Mucosa of stomach (tissue), 1 donor: ENCODE measurements at regions not wholly inside any gene's neighbourhood (a gene's known extent, or its start where the extent isn't known, plus 50 kb on each side); places are given as distances from the start of the nearest gene placed in this dataset.
A peak's percentile ranks its signal among the peaks of the same experiment; 100 is the strongest.

ENCODE experiments used
- H3K27me3 ChIP-seq: one replicate; pipeline ENCODE4 v1.7.0; 2013; ENCODE audit warnings: mild to moderate bottlenecking, low read length; ENCODE audit not compliant: control insufficient read depth, insufficient read depth
- H3K36me3 ChIP-seq: one replicate; pipeline ENCODE4 v1.7.0; 2013; ENCODE audit warnings: low read length; ENCODE audit not compliant: control insufficient read depth, insufficient read depth
- H3K4me1 ChIP-seq: one replicate; pipeline ENCODE4 v1.7.0; 2013; ENCODE audit warnings: mild to moderate bottlenecking, low read length; ENCODE audit not compliant: control insufficient read depth, insufficient read depth
- H3K4me3 ChIP-seq: one replicate; pipeline ENCODE4 v1.7.0; 2013; ENCODE audit warnings: low read length
- H3K9ac ChIP-seq: one replicate; pipeline ENCODE4 v1.7.0; 2013; ENCODE audit warnings: mild to moderate bottlenecking, low read length, moderate library complexity
- H3K9me3 ChIP-seq: one replicate; pipeline ENCODE4 v1.7.0; 2013; ENCODE audit warnings: mild to moderate bottlenecking, low read length, moderate library complexity; ENCODE audit not compliant: control insufficient read depth
- donor health status: Pancreatic carcinoma.

DNA sequence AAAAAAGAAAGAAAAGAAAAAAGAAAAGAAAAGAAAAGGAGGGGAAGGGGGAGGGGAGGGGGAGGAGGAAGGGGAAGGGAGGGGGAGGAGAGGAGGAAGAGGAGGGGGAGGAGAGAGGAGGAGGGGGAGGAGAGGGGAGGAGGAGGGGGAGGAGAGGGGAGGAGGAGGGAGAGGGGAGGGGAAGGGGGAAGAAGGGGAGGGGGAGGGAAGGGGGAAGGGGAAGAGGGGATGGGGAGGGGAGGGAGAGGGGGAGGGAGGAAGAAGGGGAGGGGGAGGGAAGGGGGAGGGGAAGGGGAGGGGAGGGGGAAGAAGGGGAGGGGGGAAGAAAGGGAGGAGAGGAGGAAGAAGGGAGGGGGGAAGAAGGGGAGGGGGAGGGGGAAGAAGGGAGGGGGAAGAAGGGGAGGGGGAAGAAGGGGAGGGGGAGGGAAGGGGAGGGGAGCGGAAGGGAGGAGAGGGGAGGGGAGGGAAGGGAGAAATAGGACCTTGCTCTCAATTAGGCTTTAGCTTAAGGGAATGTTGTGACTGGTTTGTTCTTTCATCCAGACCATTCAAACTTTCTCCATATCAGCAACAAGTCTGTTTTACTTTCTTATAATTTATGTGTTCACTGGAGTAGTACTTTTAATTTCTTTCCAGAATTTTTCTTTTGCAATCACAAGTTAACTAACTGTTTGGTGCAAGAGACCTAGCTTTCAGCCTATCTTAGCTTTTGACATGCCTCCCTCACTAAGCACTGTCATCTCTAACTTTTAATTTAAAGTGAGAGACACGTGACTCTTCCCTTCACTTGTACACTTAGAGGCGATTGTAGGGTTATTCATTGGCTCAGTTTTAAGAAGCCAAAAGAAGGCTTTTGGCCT is 76.5 kb upstream of the EGLN3 start:
- Histone ChIP-seq H3K36me3 (no peaks in the 10 kb centered on the region), H3K4me1 (peaks cover 45% of the 10 kb centered on the region), H3K9ac (no peak overlapping the region), H3K27me3 (no peaks in the 10 kb centered on the region), H3K9me3 (no peaks in the 10 kb centered on the region), H3K4me3 (no peak overlapping the region)

DNA sequence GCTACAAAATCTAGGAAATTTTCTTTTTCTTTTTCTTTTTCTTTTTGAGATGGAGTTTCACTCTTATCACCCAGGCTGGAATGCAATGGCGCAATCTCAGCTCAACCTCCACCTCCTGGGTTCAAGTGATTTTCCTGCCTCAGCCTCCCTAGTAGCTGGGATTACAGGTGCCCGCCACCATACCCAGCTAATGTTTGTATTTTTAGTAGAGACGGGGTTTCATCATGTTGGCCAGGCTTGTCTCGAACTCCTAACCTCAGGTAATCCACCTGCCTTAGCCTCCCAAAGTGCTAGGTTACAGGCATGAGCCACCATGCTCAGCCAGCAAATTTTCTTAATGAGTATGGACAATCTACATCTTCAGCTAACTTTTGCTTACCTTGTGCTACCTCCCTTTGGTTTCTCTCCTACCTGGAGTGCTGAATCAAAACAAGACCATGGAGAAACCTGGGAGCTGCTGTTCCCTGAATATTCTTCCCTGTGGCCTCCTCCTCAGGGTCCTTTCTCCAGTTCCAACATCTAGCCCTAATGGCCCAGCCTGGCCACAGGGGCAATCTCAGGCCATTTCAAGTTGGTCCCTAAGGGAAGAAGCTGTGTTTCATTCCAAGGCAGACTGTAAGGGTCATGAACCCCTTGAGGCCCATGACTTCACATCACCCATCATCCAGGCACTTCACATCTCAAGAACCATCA is 74.6 kb upstream of the EGLN3 start:
- peaks cover 30% of the 10 kb centered on the region for H3K4me1 ChIP-seq
- no peaks in the 10 kb centered on the region for H3K9me3 ChIP-seq
- no peaks in the 10 kb centered on the region for H3K27me3 ChIP-seq
- H3K9ac ChIP-seq, result no peak overlapping the region
- H3K36me3 ChIP-seq, result no peaks in the 10 kb centered on the region
- no peak overlapping the region for H3K4me3 ChIP-seq

DNA sequence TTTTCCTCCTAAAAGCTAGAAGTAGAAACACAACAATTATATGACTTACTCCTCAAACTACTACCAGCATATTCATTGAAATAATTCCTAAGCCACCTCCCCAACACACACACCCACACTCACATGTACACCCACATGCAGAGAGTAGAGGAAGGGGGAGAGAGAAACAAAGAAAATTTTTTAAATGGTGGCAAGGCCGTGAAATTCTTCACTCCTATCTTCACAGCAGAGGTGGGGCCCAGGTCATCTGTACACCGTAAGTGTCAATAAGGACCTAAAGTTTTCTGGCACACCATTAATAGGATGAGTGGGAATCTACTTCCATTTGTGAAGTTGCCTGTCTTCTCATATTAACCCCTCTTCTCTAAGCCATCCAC is 73.9 kb upstream of the EGLN3 start:
- Histone ChIP-seq H3K9me3 (no peaks in the 10 kb centered on the region), H3K4me3 (no peak overlapping the region)

DNA sequence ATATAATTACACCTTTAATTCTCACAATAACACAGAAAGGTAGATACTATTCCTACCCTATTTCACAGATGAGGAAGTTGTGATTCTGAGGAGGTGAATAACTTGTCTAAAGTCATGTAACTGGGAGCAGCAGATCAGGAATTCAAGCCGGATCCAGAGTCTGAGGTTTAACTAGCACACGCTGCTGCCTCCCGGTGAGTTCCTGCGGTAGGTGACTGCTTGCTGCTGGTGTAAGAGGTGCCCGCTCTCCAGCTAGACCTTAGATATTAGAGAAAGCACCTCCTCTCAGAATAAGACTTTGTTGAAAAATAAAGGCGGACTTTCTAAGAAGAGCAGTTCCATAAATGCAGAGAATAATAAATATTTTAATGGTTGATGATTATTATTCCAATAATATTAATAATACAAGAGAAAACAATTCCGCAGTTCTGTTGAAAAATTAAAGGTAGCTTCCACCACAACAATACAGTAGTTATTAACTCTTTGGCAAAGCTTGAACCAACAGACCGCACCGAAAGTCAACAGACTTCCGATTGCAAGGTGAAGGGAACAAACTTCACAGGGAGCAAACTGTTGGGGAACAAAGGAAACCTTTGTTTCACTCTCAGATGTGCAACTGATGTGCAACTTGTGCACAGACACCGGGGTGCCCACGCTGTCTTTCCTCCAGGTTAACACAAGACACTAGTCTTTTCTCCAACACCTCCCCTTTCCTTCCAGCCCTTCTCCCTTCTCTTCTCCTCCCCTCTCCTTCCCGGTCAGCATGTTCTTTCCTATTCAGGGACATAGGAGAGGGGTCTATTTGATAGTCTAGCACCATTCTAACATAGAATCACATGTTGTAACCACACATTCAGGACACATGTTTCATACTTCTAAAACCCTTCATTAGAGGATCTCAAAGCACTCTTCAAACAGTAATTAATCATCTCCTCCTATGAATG is 73.2 kb upstream of the EGLN3 start:
- H3K9me3 ChIP-seq, result no peaks in the 10 kb centered on the region
- no peak overlapping the region for H3K4me3 ChIP-seq
- peaks cover 25% of the 10 kb centered on the region for H3K4me1 ChIP-seq
- peak overlapping the region; percentile 19 for H3K9ac ChIP-seq
- no peaks in the 10 kb centered on the region for H3K36me3 ChIP-seq
- no peaks in the 10 kb centered on the region for H3K27me3 ChIP-seq

More for the DNA sequence above, 73.9 kb upstream of the EGLN3 start:
- no peak overlapping the region for H3K9ac ChIP-seq
- H3K36me3 ChIP-seq, result no peaks in the 10 kb centered on the region
- peaks cover 23% of the 10 kb centered on the region for H3K4me1 ChIP-seq
- H3K27me3 ChIP-seq, result no peaks in the 10 kb centered on the region

DNA sequence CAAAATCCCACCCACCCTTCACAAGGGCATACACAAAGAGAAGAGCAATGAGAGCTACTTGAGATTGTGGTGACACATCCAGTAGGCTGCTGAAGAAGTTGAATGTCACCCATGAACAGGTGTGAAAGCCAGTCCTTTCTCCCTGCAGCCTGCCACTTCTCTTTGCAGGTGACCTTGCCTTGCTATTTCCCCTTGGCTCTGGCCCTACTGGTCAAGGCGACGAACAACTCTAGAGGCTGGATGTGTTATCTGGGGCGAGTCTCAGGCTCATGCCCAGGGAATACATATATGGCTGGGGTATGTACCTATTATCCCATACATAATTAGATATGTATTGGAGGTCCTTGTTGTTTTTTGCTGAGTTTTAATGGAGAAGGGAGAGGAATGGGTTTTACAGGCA is 70.2 kb upstream of the EGLN3 start:
- Histone ChIP-seq H3K9me3 (no peaks in the 10 kb centered on the region), H3K9ac (no peak overlapping the region), H3K36me3 (no peaks in the 10 kb centered on the region), H3K4me3 (no peak overlapping the region), H3K27me3 (no peaks in the 10 kb centered on the region), H3K4me1 (peaks cover 27% of the 10 kb centered on the region)

DNA sequence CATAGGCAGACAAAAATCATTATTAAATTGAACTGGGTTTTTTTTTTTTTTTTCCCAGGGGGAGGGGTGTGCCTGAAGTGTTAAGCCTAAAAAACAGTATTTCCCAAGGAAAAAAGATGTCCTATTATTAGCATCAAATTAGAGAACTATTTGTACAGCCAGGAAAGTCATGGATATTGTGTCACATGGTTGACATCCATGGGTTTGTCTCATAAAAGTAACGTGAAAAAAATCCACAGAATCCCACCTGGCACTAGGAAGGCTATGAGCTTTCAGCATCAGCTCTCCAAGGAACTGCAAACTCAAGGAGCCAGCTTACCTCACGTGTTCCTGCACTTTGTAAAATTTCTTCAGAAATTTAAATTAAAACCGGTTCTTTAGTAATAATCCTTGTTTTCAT is 69.1 kb upstream of the EGLN3 start:
- Histone ChIP-seq H3K9me3 (no peaks in the 10 kb centered on the region), H3K9ac (no peak overlapping the region), H3K36me3 (no peaks in the 10 kb centered on the region), H3K27me3 (no peaks in the 10 kb centered on the region), H3K4me3 (no peak overlapping the region), H3K4me1 (peaks cover 24% of the 10 kb centered on the region)

DNA sequence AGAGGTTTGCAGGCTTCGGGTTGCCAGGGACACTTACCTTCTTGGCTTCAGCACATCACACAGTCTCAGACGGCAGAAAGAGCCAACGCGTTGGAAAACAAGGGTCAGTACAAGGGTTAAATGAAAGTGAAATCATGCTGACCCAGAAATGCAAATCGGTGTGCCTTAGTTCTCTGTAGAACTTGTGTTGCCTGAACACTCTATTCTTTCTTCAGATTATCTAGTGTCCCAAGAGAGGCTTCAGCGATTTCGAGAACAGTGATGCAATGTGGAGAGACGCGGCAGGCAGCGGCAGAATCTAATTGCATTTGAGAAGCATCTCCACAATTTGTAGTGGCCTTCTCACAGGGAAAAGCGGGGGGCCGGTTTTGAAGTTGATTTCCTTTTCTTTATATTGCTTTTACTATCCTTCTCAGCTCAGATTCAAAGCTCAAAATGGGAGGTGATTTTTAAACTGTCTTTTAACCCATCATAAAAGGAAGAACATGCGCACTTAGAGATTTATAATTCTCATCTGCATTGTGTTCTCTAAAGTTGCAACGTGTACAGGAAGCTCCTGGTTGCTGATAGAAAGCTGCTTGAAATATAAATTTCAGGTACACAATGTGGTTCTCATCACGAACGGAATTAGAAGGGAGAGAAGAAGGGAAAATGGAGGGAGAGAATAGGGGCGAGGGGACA is 67.8 kb upstream of the EGLN3 start:
- Histone ChIP-seq H3K36me3 (no peaks in the 10 kb centered on the region), H3K27me3 (no peaks in the 10 kb centered on the region), H3K9ac (peak overlapping the region; percentile 36), H3K4me1 (peaks cover 20% of the 10 kb centered on the region), H3K4me3 (peak overlapping the region; percentile 54), H3K9me3 (no peaks in the 10 kb centered on the region)

DNA sequence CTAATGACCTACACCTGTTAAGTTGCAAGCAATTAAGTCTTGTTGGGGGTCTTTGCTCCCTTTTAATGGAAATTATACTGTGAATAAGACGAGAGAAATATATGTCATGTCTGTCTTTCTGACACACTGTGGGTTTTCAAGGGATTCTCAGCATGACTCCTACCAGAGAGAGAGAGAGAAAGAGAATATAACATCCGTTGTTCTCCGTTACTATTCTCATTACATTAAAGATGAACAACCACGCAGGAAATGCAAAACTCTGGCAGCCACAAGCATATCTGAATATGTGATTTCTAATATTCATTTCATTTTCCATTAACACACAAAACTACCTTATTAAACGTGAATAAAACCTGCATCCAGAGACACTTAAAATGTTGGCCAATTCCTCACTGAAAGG is 67.3 kb upstream of the EGLN3 start:
- peaks cover 18% of the 10 kb centered on the region for H3K4me1 ChIP-seq
- no peaks in the 10 kb centered on the region for H3K36me3 ChIP-seq
- peak overlapping the region; percentile 54 for H3K4me3 ChIP-seq
- H3K9ac ChIP-seq, result peak overlapping the region; percentile 36
- H3K9me3 ChIP-seq, result no peaks in the 10 kb centered on the region
- no peaks in the 10 kb centered on the region for H3K27me3 ChIP-seq

DNA sequence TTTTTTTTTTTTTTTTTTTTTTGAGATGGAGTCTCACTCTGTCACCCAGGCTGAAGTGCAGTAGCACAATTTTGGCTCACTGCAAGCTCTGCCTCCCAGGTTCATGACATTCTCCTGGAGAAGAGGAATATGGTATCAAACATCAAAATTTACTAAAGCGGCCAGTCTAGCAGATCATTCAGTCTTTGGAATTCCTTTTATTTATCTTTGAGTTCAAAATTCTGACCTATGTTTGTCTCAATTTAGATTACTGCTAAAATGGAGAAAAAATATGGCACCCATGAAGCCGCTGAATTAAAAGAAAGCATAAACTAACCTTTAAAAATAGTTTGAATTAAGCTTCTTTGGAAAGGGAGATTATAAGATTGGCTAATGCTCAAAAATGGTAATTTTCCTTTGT is 64.5 kb upstream of the EGLN3 start:
- no peak overlapping the region for H3K9ac ChIP-seq
- no peaks in the 10 kb centered on the region for H3K36me3 ChIP-seq
- no peaks in the 10 kb centered on the region for H3K27me3 ChIP-seq
- peaks cover 15% of the 10 kb centered on the region for H3K4me1 ChIP-seq
- no peaks in the 10 kb centered on the region for H3K9me3 ChIP-seq
- no peak overlapping the region for H3K4me3 ChIP-seq

DNA sequence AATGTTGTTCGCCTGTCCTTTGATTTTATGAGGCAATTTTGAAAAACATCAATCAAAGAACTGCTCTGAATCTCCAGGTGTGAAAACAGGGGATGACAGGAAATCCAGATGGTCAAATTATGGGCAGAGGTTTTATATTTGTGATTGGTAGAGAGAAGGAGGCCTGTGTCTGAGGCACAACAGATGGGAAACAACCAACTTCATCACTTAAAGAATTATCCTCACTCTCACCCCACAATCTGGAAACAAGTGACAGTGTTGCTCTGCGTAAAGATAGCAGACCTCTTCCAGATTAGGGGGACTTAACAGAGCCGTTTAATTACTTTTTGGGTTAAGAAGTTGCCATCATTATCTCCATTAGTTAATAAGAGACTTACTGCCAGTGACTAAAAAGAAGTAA is 64.1 kb upstream of the EGLN3 start:
- no peaks in the 10 kb centered on the region for H3K36me3 ChIP-seq

DNA sequence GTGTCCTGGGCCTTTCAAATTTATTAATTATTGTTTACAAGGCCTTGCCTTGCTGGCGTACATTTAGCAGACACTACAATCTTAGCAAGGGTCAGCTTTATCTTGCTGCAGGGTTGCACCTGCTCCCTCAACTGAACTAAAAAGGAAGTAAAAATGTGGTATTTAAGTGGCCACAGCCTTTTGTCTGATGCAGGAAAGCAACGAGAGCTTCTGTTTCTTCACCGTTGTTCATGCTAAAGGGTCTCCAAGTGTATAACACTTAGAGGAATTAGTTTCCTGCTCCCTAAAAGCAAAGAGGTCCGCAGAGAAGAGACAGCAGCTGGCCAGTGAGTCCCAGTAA is 62.8 kb upstream of the EGLN3 start:
- Histone ChIP-seq H3K9ac (no peak overlapping the region), H3K36me3 (no peaks in the 10 kb centered on the region), H3K4me3 (no peak overlapping the region), H3K27me3 (no peaks in the 10 kb centered on the region), H3K9me3 (no peaks in the 10 kb centered on the region), H3K4me1 (peaks cover 7% of the 10 kb centered on the region)

More for the DNA sequence above, 64.1 kb upstream of the EGLN3 start:
- Histone ChIP-seq H3K9me3 (no peaks in the 10 kb centered on the region), H3K9ac (no peak overlapping the region), H3K4me1 (peaks cover 15% of the 10 kb centered on the region), H3K27me3 (no peaks in the 10 kb centered on the region), H3K4me3 (no peak overlapping the region)
